ENCODE measurements at regions not wholly inside any gene's neighbourhood (a gene's known extent, or its start where the extent isn't known, plus 50 kb on each side); places are given as distances from the start of the nearest gene placed in this dataset.

DNA sequence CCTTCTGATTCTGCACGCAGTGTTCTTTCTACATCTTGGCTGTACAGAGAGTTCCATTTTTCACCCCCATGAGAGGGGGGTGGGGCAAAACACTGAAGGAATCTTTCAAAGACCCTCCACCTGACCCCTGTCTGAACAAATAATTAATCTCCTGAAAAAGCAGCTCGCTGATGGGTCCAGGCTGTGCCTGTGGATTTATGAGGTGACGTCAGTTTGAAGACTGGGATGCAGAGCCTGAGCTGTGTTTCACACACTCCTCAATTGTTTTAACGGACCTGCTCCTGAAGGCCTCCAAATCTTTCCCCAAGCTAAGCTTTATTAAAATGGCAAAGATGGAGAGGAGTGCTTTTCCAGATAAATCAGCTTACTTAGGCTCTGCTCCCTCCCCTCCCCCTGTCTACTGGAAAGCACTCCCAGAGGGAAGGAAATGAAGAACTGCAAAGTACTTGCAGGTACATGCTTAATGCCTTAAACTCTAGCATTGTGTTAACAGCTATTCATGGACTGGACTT, 390.2 kb upstream of the TNP1 start:
- H3K79me2 ChIP-seq (ENCODE audit: insufficient read depth, low read depth, low read length): no peaks in the 10 kb centered on the region
- POLR2A ChIA-PET: no interaction called here

DNA sequence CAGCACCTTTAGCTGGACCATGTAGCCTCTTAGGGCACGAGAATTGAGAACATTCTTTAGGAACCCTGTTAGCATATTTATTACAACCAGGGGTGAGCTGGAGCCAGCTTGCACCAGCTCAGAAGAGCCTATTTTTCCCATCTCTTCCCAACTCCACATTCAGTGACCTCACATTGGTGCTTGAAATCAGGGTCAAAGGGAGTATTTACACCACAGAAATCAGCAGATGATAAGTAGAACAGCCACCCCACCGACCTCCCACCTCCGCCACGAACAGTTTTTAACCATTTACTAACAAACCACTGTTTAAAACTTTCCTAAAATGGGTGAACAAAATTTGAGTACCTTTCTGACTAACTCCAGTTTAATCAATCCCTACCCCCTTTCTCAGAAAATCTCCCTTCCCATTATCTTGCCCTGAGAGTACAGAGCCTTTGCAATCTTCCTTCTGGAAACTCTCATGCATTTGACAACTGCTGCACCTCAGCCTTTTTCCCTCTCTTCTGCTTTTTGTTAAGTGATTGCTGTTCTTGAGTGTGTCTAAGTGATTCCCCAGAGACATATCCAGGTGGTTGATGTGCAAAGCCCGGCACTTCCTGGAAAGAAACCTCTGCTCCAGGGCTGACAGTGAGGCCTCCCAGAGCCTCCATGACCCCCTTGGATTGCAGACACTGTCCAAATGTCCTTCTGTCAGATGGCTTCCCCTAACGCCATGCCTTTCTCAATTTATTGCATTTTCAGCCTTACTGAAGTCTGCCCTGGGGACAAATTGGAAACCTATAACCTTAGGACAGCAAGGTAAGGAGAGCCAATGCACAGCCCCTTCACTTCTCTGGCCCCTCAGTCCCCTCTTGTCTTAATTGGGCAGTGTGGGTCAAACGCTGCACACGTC, 389.5 kb upstream of the TNP1 start:
- no peaks in the 10 kb centered on the region for H4K20me1 ChIP-seq (ENCODE audit: insufficient read depth, low read length)
- no peaks in the 10 kb centered on the region for H3K9me3 ChIP-seq (ENCODE audit: low read length)
- CTCF ChIA-PET (ENCODE audit: unreplicated experiment): no interaction called here

More for the DNA sequence above, 390.2 kb upstream of the TNP1 start:
- Histone ChIP-seq H3K27ac (ENCODE audit: low read depth, low read length, poor library complexity, severe bottlenecking) (no peak overlapping the region), H3K9me3 (ENCODE audit: low read length) (no peaks in the 10 kb centered on the region), H2AFZ (ENCODE audit: low read length) (no peak overlapping the region), H3K36me3 (ENCODE audit: insufficient read depth, low read length) (no peaks in the 10 kb centered on the region), H3K4me1 (ENCODE audit: insufficient read depth, low read length, poor library complexity, severe bottlenecking) (no peaks in the 10 kb centered on the region), H3K4me3 (ENCODE audit: low read depth, low read length, poor library complexity, severe bottlenecking) (no peak overlapping the region), H3K4me2 (ENCODE audit: low read length) (no peak overlapping the region), H3K9me2 (ENCODE audit: insufficient read depth, low read length) (no peaks in the 10 kb centered on the region), H4K20me1 (ENCODE audit: insufficient read depth, low read length) (no peaks in the 10 kb centered on the region)
- BruUV-seq (replicated peaks): no TSS peak
- CTCF ChIA-PET (ENCODE audit: unreplicated experiment): no interaction called here
- intact Hi-C loops (cut with micrococcal nuclease; ENCODE audit: unreplicated experiment): no loop called here
- DNase-seq (ENCODE audit: low spot score): no peak
- TF ChIP-seq, protein P1, sequence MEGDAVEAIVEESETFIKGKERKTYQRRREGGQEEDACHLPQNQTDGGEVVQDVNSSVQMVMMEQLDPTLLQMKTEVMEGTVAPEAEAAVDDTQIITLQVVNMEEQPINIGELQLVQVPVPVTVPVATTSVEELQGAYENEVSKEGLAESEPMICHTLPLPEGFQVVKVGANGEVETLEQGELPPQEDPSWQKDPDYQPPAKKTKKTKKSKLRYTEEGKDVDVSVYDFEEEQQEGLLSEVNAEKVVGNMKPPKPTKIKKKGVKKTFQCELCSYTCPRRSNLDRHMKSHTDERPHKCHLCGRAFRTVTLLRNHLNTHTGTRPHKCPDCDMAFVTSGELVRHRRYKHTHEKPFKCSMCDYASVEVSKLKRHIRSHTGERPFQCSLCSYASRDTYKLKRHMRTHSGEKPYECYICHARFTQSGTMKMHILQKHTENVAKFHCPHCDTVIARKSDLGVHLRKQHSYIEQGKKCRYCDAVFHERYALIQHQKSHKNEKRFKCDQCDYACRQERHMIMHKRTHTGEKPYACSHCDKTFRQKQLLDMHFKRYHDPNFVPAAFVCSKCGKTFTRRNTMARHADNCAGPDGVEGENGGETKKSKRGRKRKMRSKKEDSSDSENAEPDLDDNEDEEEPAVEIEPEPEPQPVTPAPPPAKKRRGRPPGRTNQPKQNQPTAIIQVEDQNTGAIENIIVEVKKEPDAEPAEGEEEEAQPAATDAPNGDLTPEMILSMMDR (conservative IDR thresholded peaks at IDR 0.05; ENCODE audit: low read length): no peak
- TF ChIP-seq EZH2phosphoT487 (IDR thresholded peaks at IDR 0.05; ENCODE audit: borderline replicate concordance, low read depth, low read length): no peak

More for the DNA sequence above, 389.5 kb upstream of the TNP1 start:
- Histone ChIP-seq H2AFZ (ENCODE audit: low read length) (no peak overlapping the region), H3K9me2 (ENCODE audit: insufficient read depth, low read length) (no peaks in the 10 kb centered on the region), H3K79me2 (ENCODE audit: insufficient read depth, low read depth, low read length) (no peaks in the 10 kb centered on the region), H3K4me3 (ENCODE audit: low read depth, low read length, poor library complexity, severe bottlenecking) (no peak overlapping the region), H3K27ac (ENCODE audit: low read depth, low read length, poor library complexity, severe bottlenecking) (no peak overlapping the region), H3K4me2 (ENCODE audit: low read length) (no peak overlapping the region), H3K4me1 (ENCODE audit: insufficient read depth, low read length, poor library complexity, severe bottlenecking) (no peaks in the 10 kb centered on the region), H3K36me3 (ENCODE audit: insufficient read depth, low read length) (no peaks in the 10 kb centered on the region)
- TF ChIP-seq, protein P1 (conservative IDR thresholded peaks at IDR 0.05; ENCODE audit: low read length): no peak
- TF ChIP-seq EZH2phosphoT487 (IDR thresholded peaks at IDR 0.05; ENCODE audit: borderline replicate concordance, low read depth, low read length): no peak
- intact Hi-C loops (cut with micrococcal nuclease; ENCODE audit: unreplicated experiment): no loop called here
- no TSS peak for BruUV-seq (replicated peaks)
- DNase-seq (ENCODE audit: low spot score): no peak
- POLR2A ChIA-PET: no interaction called here
